HEK293 (cell line): ENCODE measurements at regions not wholly inside any gene's neighbourhood (a gene's known extent, or its start where the extent isn't known, plus 50 kb on each side); places are given as distances from the start of the nearest gene placed in this dataset.

ENCODE experiments used
- CTCF ChIA-PET: fragments of 350-600 bp; formaldehyde crosslinking; extraction: SDS; loops from one replicate; lab custom pipeline; 2021; ENCODE audit warnings: antibody characterized with exemption; lab: Yijun Ruan, JAX
- POLR2A ChIA-PET: fragments of 300-600 bp; formaldehyde crosslinking; extraction: SDS; loops from one replicate; lab custom pipeline; 2020; ENCODE audit warnings: antibody characterized with exemption, inconsistent platforms; lab: Yijun Ruan, JAX
- H3K27ac ChIP-seq: fragments of 200-500 bp; sonication (Bioruptor generic); 2 replicates; pipeline ENCODE4 v1.5.1; 2014; ENCODE audit warnings: low read depth, low read length, control low read depth, inconsistent platforms; ENCODE audit errors: extremely low read depth
- H3K36me3 ChIP-seq, 2 experiments: fragments of 200-500 bp in 1 of 2; sonication (Bioruptor generic) in 1 of 2; 1 replicate in 1 of 2; 2 replicates in 1 of 2; pipeline ENCODE4 v1.5.1; 2014 to 2017; ENCODE audit warnings: inconsistent platforms in 2 of 2, low read length in 2 of 2; ENCODE audit not compliant: control insufficient read depth in 2 of 2, insufficient read depth in 1 of 2
- H3K4me1 ChIP-seq: fragments of 200-500 bp; sonication (Bioruptor generic); 2 replicates; pipeline ENCODE4 v1.5.1; 2014; ENCODE audit warnings: mild to moderate bottlenecking, low read length, inconsistent platforms; ENCODE audit not compliant: control insufficient read depth, insufficient read depth
- H3K4me3 ChIP-seq: 2 replicates; pipeline ENCODE4 v1.5.1; 2011; ENCODE audit warnings: low read depth, mild to moderate bottlenecking, control low read depth, low read length, moderate library complexity
- H3K9me3 ChIP-seq: fragments of 200-500 bp; sonication (Bioruptor generic); 2 replicates; pipeline ENCODE4 v1.5.1; 2014; ENCODE audit warnings: low read depth, low read length, inconsistent platforms; ENCODE audit not compliant: control insufficient read depth, insufficient read depth
- BCL6B ChIP-seq: fragments of 450-650 bp; formaldehyde crosslinking; IDR thresholded peaks from 2 replicates; pipeline ENCODE4 v1.5.1; 2017; ENCODE audit warnings: missing biosample characterization, missing genetic modification characterization
- EGR2 ChIP-seq: fragments of 450-650 bp; formaldehyde crosslinking; IDR thresholded peaks from 2 replicates; pipeline ENCODE4 v1.5.1; 2016; ENCODE audit warnings: low read depth, missing biosample characterization, missing genetic modification characterization
- GFI1B ChIP-seq: fragments of 450-650 bp; formaldehyde crosslinking; IDR thresholded peaks from 2 replicates; pipeline ENCODE4 v1.5.1; 2016; ENCODE audit warnings: missing biosample characterization, missing genetic modification characterization
- MZF1 ChIP-seq: fragments of 450-650 bp; formaldehyde crosslinking; IDR thresholded peaks from 2 replicates; pipeline ENCODE4 v1.5.1; 2017; ENCODE audit warnings: missing biosample characterization, missing genetic modification characterization, borderline replicate concordance
- PRDM2 ChIP-seq: fragments of 450-650 bp; formaldehyde crosslinking; IDR thresholded peaks from 2 replicates; pipeline ENCODE4 v1.5.1; 2016; ENCODE audit warnings: missing biosample characterization, missing genetic modification characterization, borderline replicate concordance
- SALL2 ChIP-seq: fragments of 450-650 bp; formaldehyde crosslinking; IDR thresholded peaks from 2 replicates; pipeline ENCODE4 v1.5.0; 2017; ENCODE audit warnings: missing biosample characterization, mild to moderate bottlenecking, missing genetic modification characterization, borderline replicate concordance
- ZBTB10 ChIP-seq: fragments of 450-650 bp; formaldehyde crosslinking; IDR thresholded peaks from 2 replicates; pipeline ENCODE4 v1.5.1; 2016; ENCODE audit warnings: missing biosample characterization, missing genetic modification characterization
- ZBTB49 ChIP-seq: fragments of 450-650 bp; formaldehyde crosslinking; IDR thresholded peaks from 2 replicates; pipeline ENCODE4 v1.5.1; 2016; ENCODE audit warnings: missing biosample characterization, missing genetic modification characterization, low read depth
- ZBTB6 ChIP-seq: fragments of 450-650 bp; formaldehyde crosslinking; IDR thresholded peaks from 2 replicates; pipeline ENCODE4 v1.5.1; 2017; ENCODE audit warnings: missing biosample characterization, missing genetic modification characterization
- ZNF114 ChIP-seq: fragments of 450-650 bp; formaldehyde crosslinking; IDR thresholded peaks from 2 replicates; pipeline ENCODE4 v1.5.0; 2017; ENCODE audit warnings: missing biosample characterization, missing genetic modification characterization
- ZNF175 ChIP-seq: fragments of 450-650 bp; formaldehyde crosslinking; IDR thresholded peaks from 2 replicates; pipeline ENCODE4 v1.5.1; 2016; ENCODE audit warnings: missing biosample characterization, missing genetic modification characterization
- ZNF214 ChIP-seq: fragments of 450-650 bp; formaldehyde crosslinking; IDR thresholded peaks from 2 replicates; pipeline ENCODE4 v1.5.1; 2017; ENCODE audit warnings: missing biosample characterization, mild to moderate bottlenecking, missing genetic modification characterization, borderline replicate concordance
- ZNF350 ChIP-seq: fragments of 450-650 bp; formaldehyde crosslinking; IDR thresholded peaks from 2 replicates; pipeline ENCODE4 v1.5.0; 2017; ENCODE audit warnings: missing biosample characterization, mild to moderate bottlenecking, missing genetic modification characterization
- ZNF423 ChIP-seq: fragments of 450-650 bp; formaldehyde crosslinking; IDR thresholded peaks from 2 replicates; pipeline ENCODE4 v1.5.1; 2016; ENCODE audit warnings: missing biosample characterization, missing genetic modification characterization
- ZNF473 ChIP-seq: fragments of 450-650 bp; formaldehyde crosslinking; IDR thresholded peaks from 2 replicates; pipeline ENCODE4 v1.5.1; 2017; ENCODE audit warnings: missing biosample characterization, missing genetic modification characterization
- ZNF549 ChIP-seq: fragments of 450-650 bp; IDR thresholded peaks from 2 replicates; pipeline ENCODE4 v1.5.1; 2018; ENCODE audit warnings: missing biosample characterization, missing genetic modification characterization, mild to moderate bottlenecking, inconsistent platforms, moderate library complexity
- ZNF610 ChIP-seq: fragments of 450-650 bp; formaldehyde crosslinking; IDR thresholded peaks from 2 replicates; pipeline ENCODE4 v1.5.1; 2016; ENCODE audit warnings: missing biosample characterization, missing genetic modification characterization, borderline replicate concordance
- ZNF629 ChIP-seq: fragments of 450-650 bp; formaldehyde crosslinking; IDR thresholded peaks from 2 replicates; pipeline ENCODE4 v1.5.1; 2017; ENCODE audit warnings: missing biosample characterization, missing genetic modification characterization
- ZNF768 ChIP-seq: fragments of 450-650 bp; formaldehyde crosslinking; IDR thresholded peaks from 2 replicates; pipeline ENCODE4 v1.5.1; 2018; ENCODE audit warnings: missing biosample characterization, mild to moderate bottlenecking, missing genetic modification characterization
- ZNF843 ChIP-seq: fragments of 450-650 bp; formaldehyde crosslinking; IDR thresholded peaks from 2 replicates; pipeline ENCODE4 v1.5.1; 2016; ENCODE audit warnings: missing biosample characterization, missing genetic modification characterization
- ZXDB ChIP-seq: fragments of 450-650 bp; formaldehyde crosslinking; IDR thresholded peaks from 2 replicates; pipeline ENCODE4 v1.5.1; 2016; ENCODE audit warnings: missing biosample characterization, missing genetic modification characterization

- TF ChIP-seq EGR2 (tag by site-specific recombination) (no peak), ZNF549 (tag by site-specific recombination) (no peak), ZBTB6 (tag by site-specific recombination) (no peak), ZNF423 (tag by site-specific recombination) (no peak), ZNF610 (tag by site-specific recombination) (no peak), ZNF768 (tag by site-specific recombination) (no peak), ZNF214 (tag by site-specific recombination) (no peak), GFI1B (tag by site-specific recombination) (no peak), ZXDB (tag by site-specific recombination) (no peak)
These were observed 271.9 kb upstream of the OPRM1 start (continued) for GRCh38 chr6:153767127-153767526.

- no peak for TF ChIP-seq ZBTB49 (tag by site-specific recombination)
- no peak for TF ChIP-seq MZF1
- no peak for TF ChIP-seq SALL2 (tag by site-specific recombination)
- no peak for TF ChIP-seq ZNF843 (tag by site-specific recombination)
- TF ChIP-seq PRDM2: no peak
- no peak for TF ChIP-seq ZNF175
- no peak for TF ChIP-seq ZNF473 (tag by site-specific recombination)
- no peak for TF ChIP-seq ZNF629 (tag by site-specific recombination)
- TF ChIP-seq ZBTB10 (tag by site-specific recombination): no peak
- no peak for TF ChIP-seq ZNF350 (tag by site-specific recombination)
- TF ChIP-seq ZNF114: no peak
- no peak for TF ChIP-seq BCL6B
- no peaks in the 10 kb centered on the region for H3K4me1 ChIP-seq
- H3K4me3 ChIP-seq: no peak overlapping the region
- ChIA-PET CTCF (interaction anchor here (0.5 kb wide), 1 partner anchor 12 kb away, joined by 4 read pairs; no protein-coding TSS in a partner anchor), POLR2A (no interaction called here)
- no peaks in the 10 kb centered on the region for H3K9me3 ChIP-seq
- no peak overlapping the region for H3K27ac ChIP-seq
- no peaks in the 10 kb centered on the region for H3K36me3 ChIP-seq
These were observed 280.5 kb upstream of the OPRM1 start for GRCh38 chr6:153758516-153758915.
